KMS-11 (cell line): ENCODE measurements at regions not wholly inside any gene's neighbourhood (a gene's known extent, or its start where the extent isn't known, plus 50 kb on each side); places are given as distances from the start of the nearest gene placed in this dataset.

Source experiments
- H2AFZ ChIP-seq: fragments of 200-600 bp; sonication (generic); 2 replicates; pipeline ENCODE4 v1.6.1; 2016; ENCODE audit warnings: antibody characterized with exemption, mixed run types, low read depth
- H3K27ac ChIP-seq: fragments of 200-600 bp; sonication (generic); 2 replicates; pipeline ENCODE4 v1.6.1; 2016; ENCODE audit warnings: mild to moderate bottlenecking, mixed run types
- H3K27me3 ChIP-seq: fragments of 200-600 bp; sonication (generic); 2 replicates; pipeline ENCODE4 v1.6.1; 2017; ENCODE audit warnings: mild to moderate bottlenecking, low read depth, mixed run types, moderate library complexity; ENCODE audit not compliant: insufficient read depth
- H3K36me3 ChIP-seq: fragments of 200-600 bp; sonication (generic); 2 replicates; pipeline ENCODE4 v1.6.1; 2017; ENCODE audit warnings: mild to moderate bottlenecking, mixed run types; ENCODE audit not compliant: insufficient read depth
- H3K4me1 ChIP-seq: fragments of 200-600 bp; sonication (generic); 2 replicates; pipeline ENCODE4 v1.6.1; 2016; ENCODE audit warnings: mild to moderate bottlenecking, low read depth, mixed run types; ENCODE audit not compliant: poor library complexity, severe bottlenecking
- H3K4me2 ChIP-seq: fragments of 200-600 bp; sonication (generic); 2 replicates; pipeline ENCODE4 v1.7.0; 2016; ENCODE audit warnings: mild to moderate bottlenecking, mixed run types
- H3K4me3 ChIP-seq: fragments of 200-600 bp; sonication (generic); IDR thresholded peaks from 2 replicates; pipeline ENCODE4 v1.6.1; 2017; ENCODE audit warnings: low read depth, low read length, mixed read lengths; ENCODE audit not compliant: insufficient read depth
- H3K79me2 ChIP-seq: fragments of 200-600 bp; sonication (generic); 2 replicates; pipeline ENCODE4 v1.6.1; 2016; ENCODE audit warnings: low read depth, mixed run types; ENCODE audit not compliant: insufficient read depth
- H3K9ac ChIP-seq: fragments of 200-600 bp; sonication (generic); 2 replicates; pipeline ENCODE4 v1.6.1; 2016; ENCODE audit warnings: mild to moderate bottlenecking, mixed run types
- H4K20me1 ChIP-seq: fragments of 200-600 bp; sonication (generic); 2 replicates; pipeline ENCODE4 v1.6.1; 2016; ENCODE audit warnings: mild to moderate bottlenecking, mixed run types; ENCODE audit not compliant: insufficient read depth
- TF ChIP-seq, protein P1 (sequence below): fragments of 200-600 bp; sonication (generic); conservative IDR thresholded peaks from 2 replicates; pipeline ENCODE4 v1.6.1; 2017; ENCODE audit warnings: low read depth, mild to moderate bottlenecking, antibody characterized with exemption, low read length, moderate library complexity, mixed read lengths

DNA sequence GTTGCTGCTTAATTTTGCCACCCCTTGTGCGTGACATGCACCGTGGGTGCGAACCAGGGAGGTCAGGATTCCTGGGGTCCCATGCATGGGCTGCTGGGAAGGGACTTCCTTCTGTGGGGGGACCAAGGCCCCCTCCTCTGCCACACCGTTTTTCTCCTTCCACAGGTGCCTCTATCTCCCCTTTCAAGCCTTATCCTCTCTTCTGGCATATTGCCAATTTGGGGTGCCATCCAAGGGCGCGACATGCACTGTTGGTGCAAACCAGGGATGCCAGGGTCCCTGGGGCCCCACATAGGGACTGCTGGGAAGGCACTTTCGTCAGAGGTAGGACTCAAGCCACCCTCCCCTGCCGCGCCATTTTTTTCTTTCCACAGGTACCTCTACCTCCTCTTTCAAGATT lies 289.0 kb downstream of the ALG10 start:
- Histone ChIP-seq H3K9ac (no peak overlapping the region), H3K4me1 (no peaks in the 10 kb centered on the region), H4K20me1 (no peaks in the 10 kb centered on the region), H3K27me3 (peaks cover 18% of the 10 kb centered on the region; the same call in 1 of the 2 replicates), H3K79me2 (no peaks in the 10 kb centered on the region), H2AFZ (no peak overlapping the region), H3K4me3 (no peak overlapping the region), H3K27ac (no peak overlapping the region), H3K4me2 (no peak overlapping the region), H3K36me3 (no peaks in the 10 kb centered on the region)
- TF ChIP-seq, protein P1, sequence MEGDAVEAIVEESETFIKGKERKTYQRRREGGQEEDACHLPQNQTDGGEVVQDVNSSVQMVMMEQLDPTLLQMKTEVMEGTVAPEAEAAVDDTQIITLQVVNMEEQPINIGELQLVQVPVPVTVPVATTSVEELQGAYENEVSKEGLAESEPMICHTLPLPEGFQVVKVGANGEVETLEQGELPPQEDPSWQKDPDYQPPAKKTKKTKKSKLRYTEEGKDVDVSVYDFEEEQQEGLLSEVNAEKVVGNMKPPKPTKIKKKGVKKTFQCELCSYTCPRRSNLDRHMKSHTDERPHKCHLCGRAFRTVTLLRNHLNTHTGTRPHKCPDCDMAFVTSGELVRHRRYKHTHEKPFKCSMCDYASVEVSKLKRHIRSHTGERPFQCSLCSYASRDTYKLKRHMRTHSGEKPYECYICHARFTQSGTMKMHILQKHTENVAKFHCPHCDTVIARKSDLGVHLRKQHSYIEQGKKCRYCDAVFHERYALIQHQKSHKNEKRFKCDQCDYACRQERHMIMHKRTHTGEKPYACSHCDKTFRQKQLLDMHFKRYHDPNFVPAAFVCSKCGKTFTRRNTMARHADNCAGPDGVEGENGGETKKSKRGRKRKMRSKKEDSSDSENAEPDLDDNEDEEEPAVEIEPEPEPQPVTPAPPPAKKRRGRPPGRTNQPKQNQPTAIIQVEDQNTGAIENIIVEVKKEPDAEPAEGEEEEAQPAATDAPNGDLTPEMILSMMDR, result no peak

DNA sequence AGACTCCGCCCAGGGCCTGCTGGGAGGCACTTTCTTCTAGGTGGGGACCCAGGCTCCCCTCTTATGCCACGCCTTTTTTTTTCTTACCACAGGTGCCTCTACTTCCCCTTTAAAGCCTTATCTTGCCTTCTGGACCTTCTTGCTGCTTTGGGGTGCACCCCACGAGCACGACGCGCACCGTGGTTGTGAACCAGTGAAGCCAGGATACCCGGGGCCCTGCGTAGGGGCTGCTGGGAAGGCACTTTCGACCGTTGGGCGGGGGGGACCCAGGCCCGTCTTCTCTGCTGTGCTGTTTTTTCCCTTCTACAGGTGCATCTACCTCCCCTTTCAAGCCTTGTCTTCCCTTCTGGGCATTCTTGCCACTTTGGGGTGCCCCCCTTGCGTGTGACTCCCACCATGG lies 305.4 kb downstream of the ALG10 start:
- Histone ChIP-seq H3K9ac (no peak overlapping the region), H3K4me1 (no peaks in the 10 kb centered on the region), H3K36me3 (no peaks in the 10 kb centered on the region), H4K20me1 (no peaks in the 10 kb centered on the region), H2AFZ (no peak overlapping the region), H3K4me2 (no peak overlapping the region), H3K27me3 (peaks cover 22% of the 10 kb centered on the region; the same call in 1 of the 2 replicates), H3K79me2 (no peaks in the 10 kb centered on the region), H3K4me3 (no peak overlapping the region), H3K27ac (no peak overlapping the region)
- TF ChIP-seq, protein P1, result no peak

DNA sequence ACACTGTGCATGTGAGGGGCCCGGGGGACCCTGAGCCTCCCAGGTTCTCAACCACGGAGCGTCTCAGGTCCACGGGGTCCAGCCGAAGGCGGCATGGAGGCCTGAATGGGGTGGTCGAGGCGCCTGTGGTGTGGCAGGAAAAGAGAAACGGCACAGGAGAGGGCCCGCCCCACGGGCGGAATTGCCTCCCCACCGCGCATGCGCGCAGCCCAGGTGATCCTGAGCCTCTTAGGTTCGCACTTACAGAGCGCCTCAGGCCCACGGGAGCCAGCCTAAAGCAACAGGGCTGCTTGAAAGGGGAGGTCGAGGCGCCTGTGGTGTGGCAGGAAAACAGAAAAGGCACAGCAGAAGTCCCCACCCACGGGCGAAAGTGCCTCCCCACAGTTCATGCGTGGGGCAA lies 311.0 kb downstream of the ALG10 start:
- Histone ChIP-seq H3K27ac (no peak overlapping the region), H3K4me1 (no peaks in the 10 kb centered on the region), H2AFZ (no peak overlapping the region), H3K4me2 (no peak overlapping the region), H3K79me2 (no peaks in the 10 kb centered on the region), H4K20me1 (no peaks in the 10 kb centered on the region), H3K4me3 (no peak overlapping the region), H3K27me3 (peaks cover 37% of the 10 kb centered on the region), H3K36me3 (no peaks in the 10 kb centered on the region), H3K9ac (no peak overlapping the region)
- TF ChIP-seq, protein P1, result no peak

DNA sequence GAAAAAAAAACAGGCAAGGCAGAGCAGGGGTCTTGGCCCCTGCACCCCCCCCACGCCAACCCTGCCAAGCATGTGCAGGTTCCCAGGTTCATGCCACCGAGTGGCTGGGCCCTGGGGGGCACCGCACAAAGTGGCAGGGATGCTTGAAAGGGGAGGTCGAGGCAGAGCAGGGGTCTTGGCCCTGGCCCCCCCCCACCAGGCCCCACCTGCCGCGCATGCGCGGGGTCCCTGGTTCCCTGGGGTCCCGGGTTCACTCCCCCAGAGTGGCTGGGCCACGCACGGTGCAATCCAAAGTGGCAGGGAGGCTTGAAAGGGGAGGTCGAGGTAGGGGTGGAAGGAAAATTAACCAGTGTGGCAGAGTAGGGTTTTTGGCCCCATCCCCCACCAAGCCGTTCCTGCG lies 312.2 kb downstream of the ALG10 start:
- Histone ChIP-seq H3K79me2 (no peaks in the 10 kb centered on the region), H3K9ac (no peak overlapping the region), H3K27me3 (peaks cover 39% of the 10 kb centered on the region), H3K27ac (no peak overlapping the region), H4K20me1 (no peaks in the 10 kb centered on the region), H2AFZ (no peak overlapping the region), H3K4me1 (no peaks in the 10 kb centered on the region), H3K36me3 (no peaks in the 10 kb centered on the region), H3K4me2 (no peak overlapping the region), H3K4me3 (no peak overlapping the region)
- TF ChIP-seq, protein P1, result no peak
